Muscle layer of duodenum (tissue), 2 donors: ENCODE measurements at regions not wholly inside any gene's neighbourhood (a gene's known extent, or its start where the extent isn't known, plus 50 kb on each side); places are given as distances from the start of the nearest gene placed in this dataset.
"Not testable (repeated sequence)": the region's sequence is repeated elsewhere in the genome, so short reads cannot be mapped to it uniquely, and the experiment has no call there.

Experiments
- H3K27ac ChIP-seq: one replicate; pipeline ENCODE4 v1.7.0; 2013; ENCODE audit warnings: mild to moderate bottlenecking, low read length
- H3K27me3 ChIP-seq: one replicate; pipeline ENCODE4 v1.7.0; 2013; ENCODE audit warnings: low read depth, mild to moderate bottlenecking, control low read depth, low read length
- H3K36me3 ChIP-seq, 2 donors: one replicate each; pipeline ENCODE4 v1.7.0; 2013; ENCODE audit warnings: low read length in 2 of 2, control low read depth in 1 of 2, mild to moderate bottlenecking in 1 of 2; ENCODE audit not compliant: insufficient read depth in 2 of 2, control insufficient read depth in 1 of 2
- H3K4me1 ChIP-seq, 2 donors: one replicate each; pipeline ENCODE4 v1.7.0; 2013; ENCODE audit warnings: low read length in 2 of 2, mild to moderate bottlenecking in 2 of 2, control low read depth in 1 of 2, moderate library complexity in 1 of 2; ENCODE audit not compliant: insufficient read depth in 2 of 2, control insufficient read depth in 1 of 2
- H3K4me3 ChIP-seq, 2 donors: one replicate each; pipeline ENCODE4 v1.7.0; 2013; ENCODE audit warnings: low read length in 2 of 2, low read depth in 1 of 2, mild to moderate bottlenecking in 1 of 2
- H3K9me3 ChIP-seq, 2 donors: one replicate each; pipeline ENCODE4 v1.7.0; 2013; ENCODE audit warnings: low read length in 2 of 2, control low read depth in 1 of 2, mild to moderate bottlenecking in 1 of 2; ENCODE audit not compliant: control insufficient read depth in 1 of 2
- donor health status: healthy.

DNA sequence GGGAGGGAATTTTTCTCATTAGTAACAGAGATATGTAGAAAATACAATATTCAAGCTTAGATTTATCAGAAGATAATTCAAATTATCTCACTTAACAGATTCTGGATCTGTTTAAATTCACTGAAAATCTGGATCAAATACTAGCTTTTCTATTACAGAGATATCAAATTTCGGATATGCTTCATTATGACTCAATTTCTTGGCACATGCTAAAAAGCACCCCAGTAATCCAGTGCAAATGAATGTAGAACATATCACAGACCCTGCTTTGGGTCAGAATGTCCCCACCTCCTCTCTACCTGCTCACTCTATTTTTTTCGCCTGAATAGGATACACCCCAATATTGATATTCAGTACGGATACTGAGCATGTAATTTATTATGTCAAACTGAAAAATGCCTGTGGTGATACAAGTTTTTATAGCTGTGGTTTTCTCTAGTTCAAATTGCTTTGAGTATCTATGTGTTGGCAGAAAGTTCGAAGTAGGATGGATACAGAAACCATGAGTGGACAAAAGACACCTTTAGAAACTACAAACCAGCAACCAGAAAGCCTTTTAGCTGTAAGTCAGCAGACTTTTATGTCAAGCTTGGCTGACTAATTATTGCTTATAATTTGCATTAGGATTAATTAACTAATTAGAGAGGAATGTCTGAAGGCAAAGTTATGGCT, 290.0 kb downstream of the TFAP2B start:
- Histone ChIP-seq H3K27me3 (no peaks in the 10 kb centered on the region), H3K4me1 (no peaks in the 10 kb centered on the region), H3K27ac (no peak overlapping the region), H3K4me3 (no peak overlapping the region), H3K36me3 (no peaks in the 10 kb centered on the region), H3K9me3 (no peaks in the 10 kb centered on the region)

DNA sequence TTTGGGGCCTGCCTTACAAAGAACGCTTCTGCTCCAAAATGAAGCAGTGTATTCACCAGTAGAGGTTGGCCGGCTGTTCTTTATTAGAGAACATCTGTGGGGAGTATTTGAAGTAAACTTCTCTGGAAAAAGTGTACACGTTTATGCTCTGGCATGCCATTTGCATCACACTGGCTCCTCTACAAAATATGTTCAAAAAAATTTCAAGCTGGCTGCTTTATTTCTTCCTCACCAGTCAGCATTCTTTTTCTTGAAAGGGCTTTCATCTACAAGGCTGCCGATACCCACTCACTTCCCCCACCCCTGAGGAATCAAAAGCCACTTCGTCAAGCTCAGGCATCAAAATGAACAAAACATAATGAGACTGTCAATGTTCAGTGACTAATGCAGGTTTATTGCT, 294.1 kb downstream of the TFAP2B start:
- Histone ChIP-seq H3K27ac (no peak overlapping the region), H3K36me3 (no peaks in the 10 kb centered on the region), H3K4me3 (no peak overlapping the region), H3K4me1 (no peaks in the 10 kb centered on the region), H3K9me3 (no peaks in the 10 kb centered on the region), H3K27me3 (no peaks in the 10 kb centered on the region)

DNA sequence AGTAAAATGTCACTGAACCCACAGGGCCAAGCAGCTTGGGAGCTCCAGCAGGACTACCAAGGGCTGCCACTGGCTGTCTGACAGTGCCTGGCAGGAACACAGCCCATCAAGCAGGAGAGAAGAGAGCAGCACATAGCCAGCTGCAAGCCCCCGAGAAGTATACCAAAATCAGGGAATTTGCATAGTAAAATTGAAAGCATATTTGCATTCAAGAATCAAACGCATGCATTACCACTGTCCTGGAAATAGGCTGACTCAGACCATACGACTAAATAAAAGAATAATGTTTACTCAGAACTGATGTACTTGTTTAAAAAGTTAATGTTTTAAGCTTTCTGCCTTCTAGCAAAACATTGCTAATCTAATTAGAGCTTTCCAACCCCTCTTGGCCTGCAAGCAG, 298.1 kb downstream of the TFAP2B start:
- H3K27ac ChIP-seq: no peak overlapping the region
- no peak overlapping the region for H3K4me3 ChIP-seq
- H3K4me1 ChIP-seq: no peaks in the 10 kb centered on the region
- no peaks in the 10 kb centered on the region for H3K27me3 ChIP-seq
- no peaks in the 10 kb centered on the region for H3K9me3 ChIP-seq
- no peaks in the 10 kb centered on the region for H3K36me3 ChIP-seq

DNA sequence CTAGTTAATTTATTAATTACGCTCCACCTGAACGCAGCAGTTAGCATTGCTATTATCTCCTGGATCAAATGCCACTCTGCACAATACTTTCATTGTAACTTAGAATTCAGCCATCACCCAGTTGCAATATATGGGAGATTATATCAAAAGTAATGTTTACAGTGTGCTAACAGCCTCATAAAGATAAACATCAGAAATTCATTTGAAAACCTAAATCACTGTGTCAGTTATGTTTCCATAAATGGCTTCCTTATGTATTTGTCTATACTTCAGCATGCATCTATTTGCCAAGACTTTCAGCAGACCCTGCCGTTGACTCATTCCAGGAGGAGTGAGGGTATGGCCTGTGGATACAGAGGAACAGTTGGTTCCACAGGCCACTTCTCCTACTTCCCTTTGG, 300.1 kb downstream of the TFAP2B start:
- H3K4me3 ChIP-seq: no peak overlapping the region
- H3K27ac ChIP-seq: no peak overlapping the region
- no peaks in the 10 kb centered on the region for H3K27me3 ChIP-seq
- no peaks in the 10 kb centered on the region for H3K36me3 ChIP-seq
- no peaks in the 10 kb centered on the region for H3K4me1 ChIP-seq
- H3K9me3 ChIP-seq: no peaks in the 10 kb centered on the region

DNA sequence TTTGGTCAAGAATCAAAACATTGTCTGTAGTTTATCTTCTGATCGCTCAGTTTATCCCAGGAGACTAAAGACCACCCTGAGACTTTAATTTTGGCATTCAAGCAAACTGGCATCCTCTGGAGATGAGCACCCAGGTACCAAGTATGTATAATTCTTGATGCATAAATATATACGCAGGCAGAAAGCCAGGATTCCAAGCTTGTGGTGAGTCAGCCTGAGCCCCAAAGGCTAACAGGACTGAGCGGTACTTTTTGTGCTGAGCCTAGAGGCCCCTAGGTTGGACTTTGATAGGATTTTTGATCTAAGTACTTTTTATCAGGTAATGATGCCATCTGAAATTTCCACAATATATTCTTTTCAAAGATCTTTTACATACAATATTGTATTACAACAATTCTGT, 301.3 kb downstream of the TFAP2B start:
- H3K27ac ChIP-seq: no peak overlapping the region
- no peaks in the 10 kb centered on the region for H3K36me3 ChIP-seq
- H3K4me3 ChIP-seq: no peak overlapping the region
- no peaks in the 10 kb centered on the region for H3K4me1 ChIP-seq
- H3K9me3 ChIP-seq: no peaks in the 10 kb centered on the region
- no peaks in the 10 kb centered on the region for H3K27me3 ChIP-seq

DNA sequence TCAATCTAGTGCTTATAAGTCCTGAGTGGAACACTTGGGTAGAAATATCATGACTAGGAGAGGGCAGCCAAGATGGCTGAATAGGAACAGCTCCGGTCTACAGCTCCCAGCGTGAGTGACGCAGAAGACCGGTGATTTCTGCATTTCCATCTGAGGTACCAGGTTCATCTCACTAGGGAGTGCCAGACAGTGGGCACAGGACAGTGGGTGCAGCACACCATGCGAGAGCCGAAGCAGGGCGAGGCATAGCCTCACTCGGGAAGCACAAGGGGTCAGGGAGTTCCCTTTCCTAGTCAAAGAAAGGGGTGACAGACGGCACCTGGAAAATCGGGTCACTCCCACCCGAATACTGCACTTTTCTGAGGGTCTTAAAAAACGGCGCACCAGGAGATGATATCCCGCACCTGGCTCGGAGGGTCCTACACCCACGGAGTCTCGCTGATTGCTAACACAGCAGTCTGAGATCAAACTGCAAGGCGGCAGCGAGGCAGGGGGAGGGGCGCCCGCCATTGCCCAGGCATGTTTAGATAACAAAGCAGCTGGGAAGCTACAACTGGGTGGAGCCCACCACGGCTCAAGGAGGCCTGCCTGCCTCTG, 302.8 kb downstream of the TFAP2B start:
- H3K36me3 ChIP-seq, H3K27me3 ChIP-seq, H3K4me1 ChIP-seq, H3K27ac ChIP-seq, H3K4me3 ChIP-seq, H3K9me3 ChIP-seq: not testable (repeated sequence)

DNA sequence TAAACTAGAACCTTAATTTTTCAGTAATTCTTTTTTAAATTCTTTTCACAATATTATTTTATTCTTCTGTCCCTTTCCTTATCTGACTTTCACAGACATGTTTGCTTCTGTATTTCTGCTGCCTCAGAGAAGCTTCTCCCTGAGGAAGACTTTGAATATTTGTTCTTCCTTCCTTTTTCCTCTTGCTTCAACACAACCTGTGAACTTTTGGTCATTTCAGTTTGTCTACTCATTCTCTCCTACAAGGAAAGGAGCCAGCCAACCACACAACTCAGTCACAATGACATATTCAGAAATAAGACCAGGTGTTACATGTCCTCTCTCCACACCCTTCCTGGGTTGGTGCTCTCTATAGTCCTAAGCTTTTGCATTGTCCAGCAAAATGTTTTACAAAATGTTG, 310.4 kb downstream of the TFAP2B start:
- Histone ChIP-seq H3K9me3 (peaks cover 0 to 2% of the 10 kb centered on the region in 2 donors), H3K4me3 (no peak overlapping the region), H3K27me3 (no peaks in the 10 kb centered on the region), H3K27ac (no peak overlapping the region), H3K36me3 (no peaks in the 10 kb centered on the region), H3K4me1 (no peaks in the 10 kb centered on the region)

DNA sequence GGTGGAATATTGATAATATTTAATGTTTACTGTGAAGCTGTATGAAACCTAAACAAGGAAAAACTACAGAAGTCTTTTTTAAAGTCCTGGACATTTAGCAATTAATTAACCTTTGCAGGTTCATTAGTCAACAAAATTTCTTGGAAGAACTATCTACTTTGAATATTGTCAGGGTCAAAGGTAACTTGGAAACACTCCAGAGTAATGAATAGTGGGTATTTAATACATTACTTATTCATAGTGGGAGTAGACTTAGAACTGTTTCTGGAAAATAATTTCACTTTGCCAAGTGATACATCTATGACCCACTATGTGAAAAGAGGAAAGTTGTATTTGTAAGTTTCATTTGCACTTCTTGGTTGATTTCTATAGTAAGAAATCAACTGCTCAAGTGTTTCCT, 319.1 kb downstream of the TFAP2B start:
- Histone ChIP-seq H3K27ac (no peak overlapping the region), H3K27me3 (no peaks in the 10 kb centered on the region), H3K9me3 (peaks cover 0 to 5% of the 10 kb centered on the region in 2 donors), H3K36me3 (no peaks in the 10 kb centered on the region), H3K4me3 (no peak overlapping the region), H3K4me1 (no peaks in the 10 kb centered on the region)

DNA sequence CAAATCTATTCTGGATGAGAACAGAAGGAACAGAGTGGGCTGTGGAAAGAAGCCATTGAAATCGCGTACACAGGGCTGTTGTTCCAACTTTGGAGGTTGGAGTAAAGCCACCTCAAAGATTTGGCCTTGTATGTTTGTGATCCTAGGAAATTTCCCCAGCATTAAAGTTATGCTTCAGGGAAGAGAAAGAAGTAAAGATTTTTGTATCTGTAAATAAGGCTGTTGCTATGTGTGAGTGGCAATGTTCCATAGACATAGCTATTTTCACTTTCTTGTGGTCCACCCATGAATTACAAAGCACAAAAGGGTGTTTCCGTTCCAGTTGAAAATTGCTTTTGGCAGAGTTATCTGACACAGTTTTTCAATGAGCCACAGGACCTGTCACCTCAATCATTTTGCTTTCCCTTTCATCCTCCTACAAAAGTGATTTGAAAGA, 321.3 kb downstream of the TFAP2B start:
- Histone ChIP-seq H3K9me3 (peaks cover 0 to 5% of the 10 kb centered on the region in 2 donors), H3K27me3 (no peaks in the 10 kb centered on the region), H3K4me1 (no peaks in the 10 kb centered on the region), H3K4me3 (no peak overlapping the region), H3K36me3 (no peaks in the 10 kb centered on the region), H3K27ac (no peak overlapping the region)

DNA sequence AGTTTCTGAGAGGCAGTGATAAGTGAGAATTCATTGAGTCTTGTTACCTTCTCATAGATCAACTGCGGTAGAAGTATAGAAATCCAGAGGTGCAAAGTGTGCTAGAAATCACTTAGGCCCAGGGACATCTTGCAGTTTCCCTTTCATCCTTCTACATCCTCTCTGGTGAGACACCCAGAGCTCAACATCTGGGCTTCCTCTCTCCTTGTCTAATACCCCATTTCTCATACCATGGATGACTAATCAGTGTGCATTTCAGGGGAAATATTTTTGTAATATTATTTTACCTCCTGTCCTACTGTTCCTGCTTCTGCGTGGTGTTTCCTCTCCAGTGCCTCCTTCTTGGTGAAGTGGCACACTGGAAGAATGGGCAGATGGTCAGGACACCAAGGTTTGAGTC, 322.4 kb downstream of the TFAP2B start:
- Histone ChIP-seq H3K36me3 (no peaks in the 10 kb centered on the region), H3K9me3 (peaks cover 0 to 5% of the 10 kb centered on the region in 2 donors), H3K4me3 (no peak overlapping the region), H3K27ac (no peak overlapping the region), H3K4me1 (no peaks in the 10 kb centered on the region), H3K27me3 (no peaks in the 10 kb centered on the region)

DNA sequence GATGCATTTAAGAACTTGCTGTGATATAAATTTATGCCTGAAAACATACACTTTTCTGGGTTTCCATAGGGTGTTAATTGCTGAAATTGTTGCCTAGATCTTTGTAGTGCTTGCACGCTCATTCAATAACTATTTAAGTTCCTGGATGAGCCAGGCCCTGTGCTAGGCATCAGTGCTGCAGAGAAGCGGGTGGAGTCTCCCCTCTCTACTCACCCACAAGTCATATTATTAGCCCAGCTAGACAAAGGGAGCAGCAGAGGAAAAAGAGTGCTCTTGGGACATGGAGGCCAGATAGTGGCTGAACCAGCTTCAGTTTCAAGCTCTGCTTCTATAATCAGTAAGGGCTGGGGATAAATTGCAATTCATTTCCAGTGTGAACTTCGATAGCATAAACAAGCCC, 329.1 kb downstream of the TFAP2B start:
- Histone ChIP-seq H3K4me3 (no peak overlapping the region), H3K27ac (no peak overlapping the region), H3K27me3 (no peaks in the 10 kb centered on the region), H3K9me3 (no peaks in the 10 kb centered on the region), H3K36me3 (no peaks in the 10 kb centered on the region), H3K4me1 (no peaks in the 10 kb centered on the region)

DNA sequence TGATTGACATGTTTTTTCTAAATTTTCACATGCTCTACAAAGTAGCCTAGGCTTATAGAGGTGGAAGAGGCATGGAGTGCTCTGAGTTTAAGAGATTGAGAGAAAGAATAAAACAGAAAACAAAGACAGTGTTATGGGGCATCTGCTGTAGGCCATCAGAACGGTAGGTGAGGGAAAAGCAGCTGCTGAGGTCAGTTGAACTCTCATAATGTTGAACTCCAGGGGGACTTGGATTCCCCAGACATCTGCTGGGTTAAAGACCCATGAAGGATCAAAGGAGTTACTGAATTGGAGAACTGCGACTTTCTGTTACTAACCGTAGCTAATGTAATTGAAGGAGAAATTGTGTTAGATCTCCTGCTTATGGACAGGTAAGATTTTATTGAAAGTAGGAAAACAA, 333.9 kb downstream of the TFAP2B start:
- H3K4me3 ChIP-seq: no peak overlapping the region
- no peaks in the 10 kb centered on the region for H3K4me1 ChIP-seq
- H3K27ac ChIP-seq: no peak overlapping the region
- H3K36me3 ChIP-seq: no peaks in the 10 kb centered on the region
- no peaks in the 10 kb centered on the region for H3K27me3 ChIP-seq
- H3K9me3 ChIP-seq: no peaks in the 10 kb centered on the region
